ENCODE measurements at regions not wholly inside any gene's neighbourhood (a gene's known extent, or its start where the extent isn't known, plus 50 kb on each side); places are given as distances from the start of the nearest gene placed in this dataset.

- Histone ChIP-seq H3K27ac (ENCODE audit: low read depth in 1 of 2, low read length in 2 of 2) (no peak overlapping the region), H3K4me1 (ENCODE audit: control insufficient read depth in 4 of 4, insufficient read depth in 4 of 4, low read length in 3 of 4) (no peaks in the 10 kb centered on the region), H3K9me3 (ENCODE audit: control insufficient read depth in 4 of 4, low read length in 3 of 4) (no peaks in the 10 kb centered on the region), H3K4me3 (ENCODE audit: low read depth in 1 of 3, low read length in 3 of 3) (no peak overlapping the region), H3K36me3 (ENCODE audit: control insufficient read depth in 4 of 4, insufficient read depth in 3 of 4, low read depth in 1 of 4, low read length in 3 of 4) (no peaks in the 10 kb centered on the region), H3K27me3 (ENCODE audit: control insufficient read depth in 4 of 4, insufficient read depth in 4 of 4, low read length in 3 of 4) (peaks cover 0 to 7% (median 3%) of the 10 kb centered on the region in 4 donors), H3K9ac (ENCODE audit: low read depth in 1 of 2, low read length in 2 of 2) (no peak overlapping the region)
- TF ChIP-seq NR2F2 (IDR thresholded peaks at IDR 0.05): no peak
- TF ChIP-seq, protein P1, sequence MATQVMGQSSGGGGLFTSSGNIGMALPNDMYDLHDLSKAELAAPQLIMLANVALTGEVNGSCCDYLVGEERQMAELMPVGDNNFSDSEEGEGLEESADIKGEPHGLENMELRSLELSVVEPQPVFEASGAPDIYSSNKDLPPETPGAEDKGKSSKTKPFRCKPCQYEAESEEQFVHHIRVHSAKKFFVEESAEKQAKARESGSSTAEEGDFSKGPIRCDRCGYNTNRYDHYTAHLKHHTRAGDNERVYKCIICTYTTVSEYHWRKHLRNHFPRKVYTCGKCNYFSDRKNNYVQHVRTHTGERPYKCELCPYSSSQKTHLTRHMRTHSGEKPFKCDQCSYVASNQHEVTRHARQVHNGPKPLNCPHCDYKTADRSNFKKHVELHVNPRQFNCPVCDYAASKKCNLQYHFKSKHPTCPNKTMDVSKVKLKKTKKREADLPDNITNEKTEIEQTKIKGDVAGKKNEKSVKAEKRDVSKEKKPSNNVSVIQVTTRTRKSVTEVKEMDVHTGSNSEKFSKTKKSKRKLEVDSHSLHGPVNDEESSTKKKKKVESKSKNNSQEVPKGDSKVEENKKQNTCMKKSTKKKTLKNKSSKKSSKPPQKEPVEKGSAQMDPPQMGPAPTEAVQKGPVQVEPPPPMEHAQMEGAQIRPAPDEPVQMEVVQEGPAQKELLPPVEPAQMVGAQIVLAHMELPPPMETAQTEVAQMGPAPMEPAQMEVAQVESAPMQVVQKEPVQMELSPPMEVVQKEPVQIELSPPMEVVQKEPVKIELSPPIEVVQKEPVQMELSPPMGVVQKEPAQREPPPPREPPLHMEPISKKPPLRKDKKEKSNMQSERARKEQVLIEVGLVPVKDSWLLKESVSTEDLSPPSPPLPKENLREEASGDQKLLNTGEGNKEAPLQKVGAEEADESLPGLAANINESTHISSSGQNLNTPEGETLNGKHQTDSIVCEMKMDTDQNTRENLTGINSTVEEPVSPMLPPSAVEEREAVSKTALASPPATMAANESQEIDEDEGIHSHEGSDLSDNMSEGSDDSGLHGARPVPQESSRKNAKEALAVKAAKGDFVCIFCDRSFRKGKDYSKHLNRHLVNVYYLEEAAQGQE (IDR thresholded peaks at IDR 0.05): no peak
- TF ChIP-seq, protein P2, sequence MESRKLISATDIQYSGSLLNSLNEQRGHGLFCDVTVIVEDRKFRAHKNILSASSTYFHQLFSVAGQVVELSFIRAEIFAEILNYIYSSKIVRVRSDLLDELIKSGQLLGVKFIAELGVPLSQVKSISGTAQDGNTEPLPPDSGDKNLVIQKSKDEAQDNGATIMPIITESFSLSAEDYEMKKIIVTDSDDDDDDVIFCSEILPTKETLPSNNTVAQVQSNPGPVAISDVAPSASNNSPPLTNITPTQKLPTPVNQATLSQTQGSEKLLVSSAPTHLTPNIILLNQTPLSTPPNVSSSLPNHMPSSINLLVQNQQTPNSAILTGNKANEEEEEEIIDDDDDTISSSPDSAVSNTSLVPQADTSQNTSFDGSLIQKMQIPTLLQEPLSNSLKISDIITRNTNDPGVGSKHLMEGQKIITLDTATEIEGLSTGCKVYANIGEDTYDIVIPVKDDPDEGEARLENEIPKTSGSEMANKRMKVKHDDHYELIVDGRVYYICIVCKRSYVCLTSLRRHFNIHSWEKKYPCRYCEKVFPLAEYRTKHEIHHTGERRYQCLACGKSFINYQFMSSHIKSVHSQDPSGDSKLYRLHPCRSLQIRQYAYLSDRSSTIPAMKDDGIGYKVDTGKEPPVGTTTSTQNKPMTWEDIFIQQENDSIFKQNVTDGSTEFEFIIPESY (IDR thresholded peaks at IDR 0.05): no peak
- TF ChIP-seq RAD21 (IDR thresholded peaks at IDR 0.05): peak; percentile 63 to 74
- TF ChIP-seq FOXA2 (IDR thresholded peaks at IDR 0.05): no peak
- TF ChIP-seq, protein P3, sequence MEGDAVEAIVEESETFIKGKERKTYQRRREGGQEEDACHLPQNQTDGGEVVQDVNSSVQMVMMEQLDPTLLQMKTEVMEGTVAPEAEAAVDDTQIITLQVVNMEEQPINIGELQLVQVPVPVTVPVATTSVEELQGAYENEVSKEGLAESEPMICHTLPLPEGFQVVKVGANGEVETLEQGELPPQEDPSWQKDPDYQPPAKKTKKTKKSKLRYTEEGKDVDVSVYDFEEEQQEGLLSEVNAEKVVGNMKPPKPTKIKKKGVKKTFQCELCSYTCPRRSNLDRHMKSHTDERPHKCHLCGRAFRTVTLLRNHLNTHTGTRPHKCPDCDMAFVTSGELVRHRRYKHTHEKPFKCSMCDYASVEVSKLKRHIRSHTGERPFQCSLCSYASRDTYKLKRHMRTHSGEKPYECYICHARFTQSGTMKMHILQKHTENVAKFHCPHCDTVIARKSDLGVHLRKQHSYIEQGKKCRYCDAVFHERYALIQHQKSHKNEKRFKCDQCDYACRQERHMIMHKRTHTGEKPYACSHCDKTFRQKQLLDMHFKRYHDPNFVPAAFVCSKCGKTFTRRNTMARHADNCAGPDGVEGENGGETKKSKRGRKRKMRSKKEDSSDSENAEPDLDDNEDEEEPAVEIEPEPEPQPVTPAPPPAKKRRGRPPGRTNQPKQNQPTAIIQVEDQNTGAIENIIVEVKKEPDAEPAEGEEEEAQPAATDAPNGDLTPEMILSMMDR (IDR thresholded peaks at IDR 0.05; ENCODE audit: low read depth, low read length, missing input control): peak; percentile 42
- no peak for TF ChIP-seq ATF3 (IDR thresholded peaks at IDR 0.05)
- TF ChIP-seq SP1 (IDR thresholded peaks at IDR 0.05): no peak
- no peak for TF ChIP-seq TAF1 (conservative IDR thresholded peaks at IDR 0.05)
- TF ChIP-seq HNF4A (conservative IDR thresholded peaks at IDR 0.05): peak in 1 of 2 donors; percentile 44
- 77% methylated on average over 9 of the region's 9 CpGs for WGBS
- no peak for DNase-seq (ENCODE audit: low spot score)
These were observed 105.9 kb upstream of the C11orf58 start for GRCh38 chr11:16632295-16633200.

GRCh38 chr11:16630651-16631050 lies 107.8 kb upstream of the C11orf58 start:
- Histone ChIP-seq H3K4me3 (ENCODE audit: low read depth in 1 of 3, low read length in 3 of 3) (no peak overlapping the region), H3K36me3 (ENCODE audit: control insufficient read depth in 4 of 4, insufficient read depth in 3 of 4, low read depth in 1 of 4, low read length in 3 of 4) (no peaks in the 10 kb centered on the region), H3K27ac (ENCODE audit: low read depth in 1 of 2, low read length in 2 of 2) (no peak overlapping the region), H3K27me3 (ENCODE audit: control insufficient read depth in 4 of 4, insufficient read depth in 4 of 4, low read length in 3 of 4) (peaks cover 0 to 10% (median 3%) of the 10 kb centered on the region in 4 donors), H3K4me1 (ENCODE audit: control insufficient read depth in 4 of 4, insufficient read depth in 4 of 4, low read length in 3 of 4) (no peaks in the 10 kb centered on the region), H3K9ac (ENCODE audit: low read depth in 1 of 2, low read length in 2 of 2) (no peak overlapping the region), H3K9me3 (ENCODE audit: control insufficient read depth in 4 of 4, low read length in 3 of 4) (no peaks in the 10 kb centered on the region)
- TF ChIP-seq MAX (IDR thresholded peaks at IDR 0.05) (no peak), RAD21 (IDR thresholded peaks at IDR 0.05) (no peak), TAF1 (conservative IDR thresholded peaks at IDR 0.05) (no peak), RXRA (IDR thresholded peaks at IDR 0.05) (no peak), SP1 (IDR thresholded peaks at IDR 0.05) (no peak), GABPA (IDR thresholded peaks at IDR 0.05 in 1 of 2, conservative IDR thresholded peaks at IDR 0.05 in 1 of 2) (no peak), FOXA2 (IDR thresholded peaks at IDR 0.05) (no peak), JUND (IDR thresholded peaks at IDR 0.05) (no peak), FOXA1 (IDR thresholded peaks at IDR 0.05) (no peak)
- TF ChIP-seq, protein P3 (IDR thresholded peaks at IDR 0.05; ENCODE audit: low read depth, low read length, missing input control): no peak
- DNase-seq (ENCODE audit: low spot score): no peak
